Mesothelial cell of epicardium (in vitro differentiated cells): ENCODE measurements at regions not wholly inside any gene's neighbourhood (a gene's known extent, or its start where the extent isn't known, plus 50 kb on each side); places are given as distances from the start of the nearest gene placed in this dataset.
"Not testable (repeated sequence)": the region's sequence is repeated elsewhere in the genome, so short reads cannot be mapped to it uniquely, and the experiment has no call there.

ENCODE experiments used
- DNase-seq, 2 experiments: peaks; one replicate each; pipeline ENCODE4 v3.0.0; 2021; ENCODE audit warnings: low spot score in 2 of 2; ENCODE audit not compliant: unreplicated experiment in 2 of 2
- H3K27ac Mint-ChIP-seq: 2 replicates; pipeline ENCODE4 v1.8.0; 2021; ENCODE audit warnings: mixed read lengths
- H3K27me3 Mint-ChIP-seq: 2 replicates; pipeline ENCODE4 v1.8.0; 2021; ENCODE audit warnings: low read depth, mixed read lengths
- H3K36me3 Mint-ChIP-seq: 2 replicates; pipeline ENCODE4 v1.8.0; 2021; ENCODE audit warnings: mixed read lengths
- H3K4me1 Mint-ChIP-seq: 2 replicates; pipeline ENCODE4 v1.8.0; 2021; ENCODE audit warnings: mixed read lengths
- H3K4me3 Mint-ChIP-seq: 2 replicates; pipeline ENCODE4 v1.8.0; 2021; ENCODE audit warnings: mild to moderate bottlenecking, moderate library complexity, mixed read lengths
- H3K9me3 Mint-ChIP-seq: 2 replicates; pipeline ENCODE4 v1.8.0; 2021; ENCODE audit warnings: mixed read lengths
- CTCF ChIP-seq: fragments of 200-600 bp; sonication (generic); IDR thresholded peaks from one replicate; pipeline ENCODE4 v1.5.0; 2021; ENCODE audit warnings: antibody characterized with exemption; ENCODE audit not compliant: unreplicated experiment

GRCh38 chr6:50998905-50999304, 180.2 kb downstream of the TFAP2B start:
- no peaks in the 10 kb centered on the region for H3K36me3 Mint-ChIP-seq
- H3K27me3 Mint-ChIP-seq, result peaks cover 8% of the 10 kb centered on the region
- DNase-seq, result no peak
- no peaks in the 10 kb centered on the region for H3K9me3 Mint-ChIP-seq
- TF ChIP-seq CTCF, result no peak
- no peak overlapping the region for H3K4me3 Mint-ChIP-seq
- no peak overlapping the region for H3K27ac Mint-ChIP-seq
- H3K4me1 Mint-ChIP-seq, result peaks cover 5% of the 10 kb centered on the region

DNA sequence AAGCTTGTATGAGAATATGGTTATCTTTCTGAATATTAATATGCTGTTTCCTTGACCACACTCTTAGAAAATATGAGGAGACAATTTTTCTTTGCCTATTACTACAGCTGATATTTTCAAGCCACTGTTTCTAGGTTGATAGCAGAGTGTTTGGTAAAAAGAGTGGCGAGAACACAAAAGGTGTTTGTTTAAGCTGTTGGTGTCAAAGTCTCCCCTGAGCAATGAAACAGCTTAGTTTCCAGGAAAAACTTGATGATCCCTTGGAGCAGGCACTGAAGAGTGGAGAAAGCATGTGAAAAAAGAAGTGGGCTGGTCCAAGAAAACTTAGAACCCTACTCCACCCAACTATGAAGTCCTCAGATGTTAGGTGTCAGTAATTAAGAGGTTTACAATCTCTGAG, 182.7 kb downstream of the TFAP2B start:
- H3K27me3 Mint-ChIP-seq, result peaks cover 8% of the 10 kb centered on the region
- H3K27ac Mint-ChIP-seq, result no peak overlapping the region
- no peaks in the 10 kb centered on the region for H3K36me3 Mint-ChIP-seq
- no peak for TF ChIP-seq CTCF
- peaks cover 2% of the 10 kb centered on the region for H3K4me1 Mint-ChIP-seq
- DNase-seq, result no peak
- no peak overlapping the region for H3K4me3 Mint-ChIP-seq
- no peaks in the 10 kb centered on the region for H3K9me3 Mint-ChIP-seq

- no peak overlapping the region for H3K27ac Mint-ChIP-seq
- no peak for TF ChIP-seq CTCF
- no peaks in the 10 kb centered on the region for H3K36me3 Mint-ChIP-seq
- no peaks in the 10 kb centered on the region for H3K4me1 Mint-ChIP-seq
- H3K9me3 Mint-ChIP-seq, result peaks cover 3% of the 10 kb centered on the region
- peaks cover 8% of the 10 kb centered on the region for H3K27me3 Mint-ChIP-seq
- no peak for DNase-seq
- H3K4me3 Mint-ChIP-seq, result no peak overlapping the region
Measured at GRCh38 chr6:51004380-51004779, 185.7 kb downstream of the TFAP2B start.

DNA sequence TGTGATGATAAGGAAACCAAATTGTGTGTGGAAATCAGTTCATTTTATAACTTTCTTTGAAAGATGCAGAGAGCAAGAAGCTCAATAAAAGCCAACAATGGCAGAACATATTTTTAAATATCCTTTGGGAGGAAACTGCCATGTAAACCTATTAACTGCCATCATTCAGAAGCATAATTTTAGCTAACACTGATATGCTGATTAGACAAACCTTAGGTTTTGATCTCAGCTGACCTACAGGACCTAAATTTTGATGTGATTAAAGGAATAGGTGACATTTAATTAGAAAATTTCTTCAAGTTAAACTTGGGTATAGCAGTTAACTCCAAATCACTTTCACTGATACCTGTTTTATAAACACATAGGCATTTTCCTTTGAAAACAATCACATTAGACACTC, 187.1 kb downstream of the TFAP2B start:
- Mint-ChIP-seq H3K36me3 (no peaks in the 10 kb centered on the region), H3K4me3 (no peak overlapping the region), H3K27ac (no peak overlapping the region), H3K27me3 (peaks cover 2% of the 10 kb centered on the region), H3K9me3 (peaks cover 3% of the 10 kb centered on the region), H3K4me1 (no peaks in the 10 kb centered on the region)
- TF ChIP-seq CTCF, result no peak
- no peak for DNase-seq

GRCh38 chr6:51007237-51007636, 188.6 kb downstream of the TFAP2B start:
- H3K27ac Mint-ChIP-seq, result no peak overlapping the region

DNA sequence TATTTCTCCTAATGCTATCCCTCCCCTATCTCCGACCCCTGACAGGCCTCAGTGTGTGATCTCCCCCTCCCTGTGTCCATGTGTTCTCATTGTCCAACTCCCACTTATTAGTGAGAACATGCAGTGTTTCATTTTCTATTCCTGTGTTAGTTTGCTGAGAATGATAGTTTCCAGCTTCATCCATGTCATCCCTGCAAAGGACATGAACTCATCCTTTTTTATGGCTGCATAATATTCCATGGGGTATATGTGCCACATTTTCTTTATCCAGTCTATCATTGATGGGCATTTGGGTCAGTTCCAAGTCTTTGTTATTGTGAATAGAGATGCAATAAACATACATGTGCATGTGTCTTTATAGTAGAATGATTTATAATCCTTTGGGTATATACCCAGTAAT, 190.0 kb downstream of the TFAP2B start:
- H3K27me3 Mint-ChIP-seq, H3K9me3 Mint-ChIP-seq, H3K36me3 Mint-ChIP-seq, DNase-seq, H3K4me1 Mint-ChIP-seq, H3K4me3 Mint-ChIP-seq, H3K27ac Mint-ChIP-seq: not testable (repeated sequence)

More at GRCh38 chr6:51007237-51007636, 188.6 kb downstream of the TFAP2B start:
- no peak overlapping the region for H3K4me3 Mint-ChIP-seq
- H3K9me3 Mint-ChIP-seq, result peaks cover 3% of the 10 kb centered on the region
- H3K4me1 Mint-ChIP-seq, result no peaks in the 10 kb centered on the region
- no peak for DNase-seq
- H3K27me3 Mint-ChIP-seq, result no peaks in the 10 kb centered on the region
- no peak for TF ChIP-seq CTCF
- no peaks in the 10 kb centered on the region for H3K36me3 Mint-ChIP-seq
